ENCODE measurements at regions not wholly inside any gene's neighbourhood (a gene's known extent, or its start where the extent isn't known, plus 50 kb on each side); places are given as distances from the start of the nearest gene placed in this dataset.

DNA sequence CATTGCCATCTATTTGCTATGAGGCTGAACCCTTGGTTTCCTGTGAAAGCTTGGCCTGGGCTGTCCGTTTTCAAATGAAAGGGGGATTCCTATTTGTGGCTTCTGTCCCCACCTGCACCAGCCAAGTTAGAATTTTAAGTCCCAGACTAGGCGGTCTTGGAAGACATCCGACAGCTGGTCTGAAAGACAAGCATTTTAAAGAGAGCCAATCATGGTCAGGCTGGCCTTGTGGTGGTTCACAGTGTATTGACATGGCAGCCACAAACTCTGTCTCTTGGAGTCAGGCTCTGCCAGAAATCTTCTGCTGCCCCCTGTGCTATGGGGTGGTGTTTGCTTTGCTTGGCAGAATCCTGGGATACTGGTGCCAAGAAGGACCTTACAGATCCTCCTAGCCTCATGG, 319.2 kb upstream of the MOCS1 start:
- no peak for TF ChIP-seq SUZ12 (IDR thresholded peaks at IDR 0.05; ENCODE audit: extremely low read depth, insufficient read depth, insufficient read length)
- no peak for TF ChIP-seq ZNF274 (IDR thresholded peaks at IDR 0.05; ENCODE audit: low read depth, low read length)
- no peak for TF ChIP-seq YY1 (IDR thresholded peaks at IDR 0.05; ENCODE audit: insufficient read depth, insufficient read length)
- Histone ChIP-seq H3K36me3 (ENCODE audit: insufficient read depth, insufficient read length, low read length) (no peaks in the 10 kb centered on the region), H3K4me1 (ENCODE audit: insufficient read depth, insufficient read length) (peaks cover 1% of the 10 kb centered on the region), H3K4me3 (ENCODE audit: insufficient read length, low read depth) (no peak overlapping the region), H3K9ac (ENCODE audit: insufficient read length, low read depth) (no peak overlapping the region), H3K27me3 (ENCODE audit: insufficient read depth, insufficient read length) (no peaks in the 10 kb centered on the region), H3K9me3 (ENCODE audit: insufficient read depth, low read length) (no peaks in the 10 kb centered on the region)
- DNase-seq (ENCODE audit: low read depth, low spot score): no peak

DNA sequence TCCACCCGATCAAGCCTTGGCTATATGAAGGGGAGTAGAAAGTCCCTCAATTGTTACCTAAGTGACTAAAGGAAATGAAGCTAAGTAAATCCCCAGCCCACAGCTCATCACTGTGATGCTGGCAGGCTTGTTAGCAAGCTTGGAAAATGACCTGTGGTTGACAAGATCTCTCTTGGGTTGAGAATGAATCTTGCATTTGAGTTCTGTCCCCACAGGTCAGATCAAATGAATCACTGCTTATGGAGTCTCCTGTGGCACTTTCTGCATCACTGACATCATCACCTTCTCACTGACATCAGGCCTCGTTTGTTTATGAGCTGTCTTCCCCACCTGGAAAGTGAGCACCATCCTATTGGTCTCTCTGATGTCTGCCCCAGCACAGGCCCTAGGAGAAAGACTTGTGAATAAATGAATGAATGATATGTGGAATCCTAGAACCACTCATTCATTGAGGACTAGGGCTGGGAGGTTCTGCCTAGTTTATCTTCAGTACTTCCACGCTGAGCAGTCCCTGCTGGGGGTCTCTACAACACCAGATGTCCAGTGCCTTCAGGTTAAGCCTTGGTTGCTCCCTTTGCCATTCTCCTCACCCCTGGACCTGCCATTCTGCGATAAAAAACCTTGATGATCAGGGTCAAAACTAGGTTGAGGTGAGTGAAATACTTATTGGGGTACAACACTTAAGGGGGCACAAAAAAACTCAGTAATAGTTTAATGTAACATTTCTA, 318.4 kb upstream of the MOCS1 start:
- no peak overlapping the region for H3K9ac ChIP-seq (ENCODE audit: insufficient read length, low read depth)
- H3K4me3 ChIP-seq (ENCODE audit: insufficient read length, low read depth): no peak overlapping the region
- H3K27me3 ChIP-seq (ENCODE audit: insufficient read depth, insufficient read length): no peaks in the 10 kb centered on the region
- no peaks in the 10 kb centered on the region for H3K36me3 ChIP-seq (ENCODE audit: insufficient read depth, insufficient read length, low read length)
- H3K9me3 ChIP-seq (ENCODE audit: insufficient read depth, low read length): no peaks in the 10 kb centered on the region
- DNase-seq (ENCODE audit: low read depth, low spot score): no peak
- TF ChIP-seq ZNF274 (IDR thresholded peaks at IDR 0.05; ENCODE audit: low read depth, low read length) (no peak), SUZ12 (IDR thresholded peaks at IDR 0.05; ENCODE audit: extremely low read depth, insufficient read depth, insufficient read length) (no peak), YY1 (IDR thresholded peaks at IDR 0.05; ENCODE audit: insufficient read depth, insufficient read length) (no peak)
- no peaks in the 10 kb centered on the region for H3K4me1 ChIP-seq (ENCODE audit: insufficient read depth, insufficient read length)

DNA sequence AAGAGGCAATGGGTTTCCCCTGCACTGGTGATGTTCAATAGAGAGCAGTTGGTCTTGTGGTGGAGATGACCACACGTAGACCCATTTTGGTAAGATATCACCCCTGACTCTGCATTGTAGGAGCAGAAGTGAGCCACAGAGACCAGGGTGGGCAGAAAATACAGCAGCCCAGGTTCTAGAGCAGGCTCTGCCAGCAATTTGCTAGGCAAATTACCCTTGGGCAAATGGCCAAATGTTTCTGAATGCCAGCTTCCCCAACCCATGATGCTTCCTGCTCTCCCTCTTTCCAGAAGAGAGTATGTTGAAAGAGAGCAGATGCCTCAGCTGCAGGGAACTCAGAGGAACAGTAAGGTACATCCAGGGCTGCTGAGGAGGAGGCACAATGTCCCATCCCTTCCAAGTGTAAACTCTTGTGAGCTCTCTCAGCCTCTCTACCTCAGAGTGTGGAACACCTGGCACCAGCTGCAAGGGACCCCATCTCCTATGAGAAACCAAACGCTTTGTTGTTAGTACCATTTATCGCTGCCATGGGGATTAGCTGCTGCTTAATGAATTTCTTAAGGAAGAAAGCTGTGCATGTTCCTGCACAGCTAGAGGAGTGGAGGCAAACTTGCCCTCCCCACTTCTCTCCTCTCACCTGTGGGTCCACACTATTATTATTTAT, 317.5 kb upstream of the MOCS1 start:
- no peak overlapping the region for H3K9ac ChIP-seq (ENCODE audit: insufficient read length, low read depth)
- H3K4me3 ChIP-seq (ENCODE audit: insufficient read length, low read depth): no peak overlapping the region
- no peak for TF ChIP-seq ZNF274 (IDR thresholded peaks at IDR 0.05; ENCODE audit: low read depth, low read length)
- TF ChIP-seq YY1 (IDR thresholded peaks at IDR 0.05; ENCODE audit: insufficient read depth, insufficient read length): no peak
- TF ChIP-seq SUZ12 (IDR thresholded peaks at IDR 0.05; ENCODE audit: extremely low read depth, insufficient read depth, insufficient read length): no peak
- H3K36me3 ChIP-seq (ENCODE audit: insufficient read depth, insufficient read length, low read length): no peaks in the 10 kb centered on the region
- no peak for DNase-seq (ENCODE audit: low read depth, low spot score)
- H3K27me3 ChIP-seq (ENCODE audit: insufficient read depth, insufficient read length): no peaks in the 10 kb centered on the region
- no peaks in the 10 kb centered on the region for H3K9me3 ChIP-seq (ENCODE audit: insufficient read depth, low read length)
- no peaks in the 10 kb centered on the region for H3K4me1 ChIP-seq (ENCODE audit: insufficient read depth, insufficient read length)

DNA sequence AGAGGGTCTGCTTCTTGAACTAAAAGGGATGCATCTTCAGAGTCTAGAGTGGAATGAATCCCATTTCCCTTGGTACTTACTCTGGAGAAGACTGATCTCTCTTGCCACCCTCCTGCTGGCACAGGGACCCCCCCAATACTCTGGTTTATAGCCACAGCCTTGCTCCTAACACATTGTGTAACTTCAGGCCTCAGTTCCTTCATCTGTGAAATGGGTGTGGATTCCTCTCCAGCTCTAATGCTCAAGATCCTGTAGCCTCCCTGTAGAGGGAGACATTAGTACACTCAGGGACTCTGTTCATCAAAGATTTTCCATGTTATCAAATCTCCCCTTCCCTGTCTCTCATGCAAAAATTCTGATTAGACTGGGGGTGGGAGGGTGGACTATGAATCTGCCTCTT, 315.7 kb upstream of the MOCS1 start:
- DNase-seq (ENCODE audit: low read depth, low spot score): no peak
- H3K36me3 ChIP-seq (ENCODE audit: insufficient read depth, insufficient read length, low read length): no peaks in the 10 kb centered on the region
- H3K27me3 ChIP-seq (ENCODE audit: insufficient read depth, insufficient read length): no peaks in the 10 kb centered on the region
- TF ChIP-seq SUZ12 (IDR thresholded peaks at IDR 0.05; ENCODE audit: extremely low read depth, insufficient read depth, insufficient read length): no peak
- no peak for TF ChIP-seq YY1 (IDR thresholded peaks at IDR 0.05; ENCODE audit: insufficient read depth, insufficient read length)
- no peak for TF ChIP-seq ZNF274 (IDR thresholded peaks at IDR 0.05; ENCODE audit: low read depth, low read length)
- no peak overlapping the region for H3K4me3 ChIP-seq (ENCODE audit: insufficient read length, low read depth)
- H3K9ac ChIP-seq (ENCODE audit: insufficient read length, low read depth): no peak overlapping the region
- H3K4me1 ChIP-seq (ENCODE audit: insufficient read depth, insufficient read length): no peaks in the 10 kb centered on the region
- no peaks in the 10 kb centered on the region for H3K9me3 ChIP-seq (ENCODE audit: insufficient read depth, low read length)

DNA sequence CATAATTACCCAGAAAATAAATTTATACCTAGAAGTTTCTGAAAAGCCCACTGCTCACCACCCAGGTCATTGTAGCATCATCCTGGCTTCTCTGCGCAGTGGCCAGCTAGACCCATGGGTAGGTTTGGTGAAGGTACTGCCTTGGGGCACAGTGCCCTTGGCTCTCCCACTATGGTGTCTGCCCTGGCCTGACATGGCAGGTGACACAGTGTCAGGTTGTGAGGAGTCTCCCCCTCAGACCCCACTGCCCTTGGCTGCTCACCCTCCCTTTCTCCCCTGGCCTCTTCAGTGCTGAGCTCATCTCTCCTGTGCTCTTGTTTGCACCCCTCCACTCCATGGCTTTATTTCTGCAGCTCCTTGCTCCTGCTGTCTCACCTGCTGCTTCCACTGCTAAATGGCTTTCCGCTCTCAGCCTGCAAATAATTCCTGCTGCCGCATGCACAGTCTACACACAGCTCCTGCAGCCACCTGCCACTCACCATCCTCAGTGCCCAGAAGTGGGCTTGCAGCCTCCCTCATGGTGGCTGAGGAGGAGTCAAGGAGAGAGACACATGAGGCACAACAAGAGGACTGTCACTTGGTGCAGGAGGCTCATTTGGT, 313.4 kb upstream of the MOCS1 start:
- Histone ChIP-seq H3K4me3 (ENCODE audit: insufficient read length, low read depth) (no peak overlapping the region), H3K9me3 (ENCODE audit: insufficient read depth, low read length) (peaks cover 6% of the 10 kb centered on the region; the same call in 1 of the 2 replicates), H3K27me3 (ENCODE audit: insufficient read depth, insufficient read length) (no peaks in the 10 kb centered on the region), H3K36me3 (ENCODE audit: insufficient read depth, insufficient read length, low read length) (no peaks in the 10 kb centered on the region), H3K9ac (ENCODE audit: insufficient read length, low read depth) (no peak overlapping the region), H3K4me1 (ENCODE audit: insufficient read depth, insufficient read length) (no peaks in the 10 kb centered on the region)
- no peak for DNase-seq (ENCODE audit: low read depth, low spot score)
- TF ChIP-seq ZNF274 (IDR thresholded peaks at IDR 0.05; ENCODE audit: low read depth, low read length) (no peak), SUZ12 (IDR thresholded peaks at IDR 0.05; ENCODE audit: extremely low read depth, insufficient read depth, insufficient read length) (no peak), YY1 (IDR thresholded peaks at IDR 0.05; ENCODE audit: insufficient read depth, insufficient read length) (no peak)

DNA sequence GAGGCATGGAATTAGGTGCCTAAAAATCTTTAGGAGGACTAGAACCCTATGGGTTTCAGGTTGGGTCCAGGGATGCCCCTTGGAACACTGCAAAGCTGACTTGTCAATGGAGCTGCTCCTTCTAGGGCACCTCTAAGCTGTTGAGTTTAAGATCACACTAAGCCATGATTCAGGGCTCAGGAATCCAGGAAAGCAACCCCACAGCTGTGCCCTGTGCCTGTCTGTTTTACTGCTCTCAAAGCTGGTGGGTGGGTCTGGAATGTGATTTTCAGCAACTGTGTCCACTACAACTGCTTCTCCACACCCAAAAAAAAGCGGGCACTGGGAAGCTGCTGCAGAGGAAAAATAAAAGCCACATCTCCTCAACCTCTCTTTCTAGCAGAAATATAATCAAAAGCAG, 310.4 kb upstream of the MOCS1 start:
- H3K36me3 ChIP-seq (ENCODE audit: insufficient read depth, insufficient read length, low read length): no peaks in the 10 kb centered on the region
- H3K4me1 ChIP-seq (ENCODE audit: insufficient read depth, insufficient read length): no peaks in the 10 kb centered on the region
- H3K9ac ChIP-seq (ENCODE audit: insufficient read length, low read depth): no peak overlapping the region
- peaks cover 6% of the 10 kb centered on the region; the same call in 1 of the 2 replicates for H3K9me3 ChIP-seq (ENCODE audit: insufficient read depth, low read length)
- DNase-seq (ENCODE audit: low read depth, low spot score): no peak
- TF ChIP-seq ZNF274 (IDR thresholded peaks at IDR 0.05; ENCODE audit: low read depth, low read length): no peak
- TF ChIP-seq YY1 (IDR thresholded peaks at IDR 0.05; ENCODE audit: insufficient read depth, insufficient read length): no peak
- TF ChIP-seq SUZ12 (IDR thresholded peaks at IDR 0.05; ENCODE audit: extremely low read depth, insufficient read depth, insufficient read length): no peak
- no peak overlapping the region for H3K4me3 ChIP-seq (ENCODE audit: insufficient read length, low read depth)
- H3K27me3 ChIP-seq (ENCODE audit: insufficient read depth, insufficient read length): no peaks in the 10 kb centered on the region

DNA sequence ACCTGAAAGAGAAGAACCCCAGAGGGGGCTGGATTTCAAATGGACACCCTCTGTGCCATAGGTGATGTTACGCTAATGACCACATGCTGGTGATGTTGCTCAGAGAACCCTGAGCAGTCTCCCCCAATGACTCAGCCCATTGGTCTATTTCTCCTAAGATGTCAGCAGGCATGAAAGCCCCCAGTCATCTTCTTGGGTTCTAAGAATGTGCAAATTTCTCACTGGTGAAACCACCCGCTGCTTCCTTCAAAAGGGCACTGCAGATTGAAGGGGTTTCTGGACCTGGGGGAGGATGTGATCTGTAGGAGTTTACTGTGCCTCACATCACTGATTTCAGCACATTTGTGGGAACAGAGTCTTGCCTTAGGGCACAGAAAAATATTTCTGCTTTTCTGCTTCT, 298.4 kb upstream of the MOCS1 start:
- no peak overlapping the region for H3K4me3 ChIP-seq (ENCODE audit: insufficient read length, low read depth)
- no peaks in the 10 kb centered on the region for H3K27me3 ChIP-seq (ENCODE audit: insufficient read depth, insufficient read length)
- TF ChIP-seq SUZ12 (IDR thresholded peaks at IDR 0.05; ENCODE audit: extremely low read depth, insufficient read depth, insufficient read length) (no peak), ZNF274 (IDR thresholded peaks at IDR 0.05; ENCODE audit: low read depth, low read length) (no peak), YY1 (IDR thresholded peaks at IDR 0.05; ENCODE audit: insufficient read depth, insufficient read length) (no peak)
- H3K9ac ChIP-seq (ENCODE audit: insufficient read length, low read depth): no peak overlapping the region
- H3K9me3 ChIP-seq (ENCODE audit: insufficient read depth, low read length): no peaks in the 10 kb centered on the region
- peak; percentile 15 for DNase-seq (ENCODE audit: low read depth, low spot score)
- no peaks in the 10 kb centered on the region for H3K4me1 ChIP-seq (ENCODE audit: insufficient read depth, insufficient read length)
- H3K36me3 ChIP-seq (ENCODE audit: insufficient read depth, insufficient read length, low read length): no peaks in the 10 kb centered on the region

Data from NT2/D1 (cell line).